Epithelial cell of esophagus (primary cell): ENCODE measurements at regions not wholly inside any gene's neighbourhood (a gene's known extent, or its start where the extent isn't known, plus 50 kb on each side); places are given as distances from the start of the nearest gene placed in this dataset.
A peak's percentile ranks its signal among the peaks of the same experiment; 100 is the strongest.

ENCODE experiments used
- DNase-seq: peaks from one replicate; pipeline ENCODE4 v3.0.0; 2010; ENCODE audit warnings: low read depth
- H3K4me3 ChIP-seq: 2 replicates; pipeline ENCODE4 v1.5.1; 2011; ENCODE audit warnings: mild to moderate bottlenecking, low read length, control low read depth
- CTCF ChIP-seq: IDR thresholded peaks from 2 replicates; pipeline ENCODE4 v1.5.1; 2011; ENCODE audit warnings: low read depth, mild to moderate bottlenecking, low read length, control low read depth, inconsistent platforms; ENCODE audit not compliant: insufficient read depth; ENCODE audit errors: missing control alignments

- TF ChIP-seq CTCF, result no peak
- DNase-seq, result peak; percentile 11
- no peak overlapping the region for H3K4me3 ChIP-seq
Measured at GRCh38 chr4:35653451-35653850, 590.9 kb downstream of the ARAP2 start.

- DNase-seq, result no peak
- no peak for TF ChIP-seq CTCF
- no peak overlapping the region for H3K4me3 ChIP-seq
Measured at GRCh38 chr4:35673137-35673536, 571.2 kb downstream of the ARAP2 start.

- TF ChIP-seq CTCF, result no peak
- peak; percentile 49 for DNase-seq
- no peak overlapping the region for H3K4me3 ChIP-seq
Measured at GRCh38 chr4:35684755-35685154, 559.6 kb downstream of the ARAP2 start.

- no peak overlapping the region for H3K4me3 ChIP-seq
- DNase-seq, result no peak
- TF ChIP-seq CTCF, result no peak
Measured at GRCh38 chr4:35689870-35690269, 554.4 kb downstream of the ARAP2 start.

GRCh38 chr4:35690271-35690670 lies 554.0 kb downstream of the ARAP2 start:
- no peak for DNase-seq
- no peak overlapping the region for H3K4me3 ChIP-seq
- no peak for TF ChIP-seq CTCF

- H3K4me3 ChIP-seq, result no peak overlapping the region
- no peak for DNase-seq
- no peak for TF ChIP-seq CTCF
Measured at GRCh38 chr4:35695003-35695402, 549.3 kb downstream of the ARAP2 start.

GRCh38 chr4:35695421-35695820 lies 548.9 kb downstream of the ARAP2 start:
- DNase-seq, result no peak
- no peak overlapping the region for H3K4me3 ChIP-seq
- no peak for TF ChIP-seq CTCF
